Activated T-cell treated with anti-CD3 and anti-CD28 coated beads, Interleukin-2, amount 50 U/mL, for 72 hours (primary cell): ENCODE measurements at regions not wholly inside any gene's neighbourhood (a gene's known extent, or its start where the extent isn't known, plus 50 kb on each side); places are given as distances from the start of the nearest gene placed in this dataset.

Experiments used
- ATAC-seq, 2 donors: fragments of 150-1000 bp; cut with Tn5 transposase; replicated peaks in 1 of 2; 2 replicates each; pipeline ENCODE4 v1.10.0; 2021; ENCODE audit warnings: moderate library complexity in 2 of 2, mild to moderate bottlenecking in 1 of 2
- DNase-seq, 2 donors: peaks; one replicate each; pipeline ENCODE4 v3.0.0; 2021 to 2022; ENCODE audit warnings: mixed read lengths in 1 of 2
- H3K27ac Mint-ChIP-seq: one replicate; pipeline ENCODE4 v1.8.0; 2022; ENCODE audit warnings: mild to moderate bottlenecking, moderate library complexity, mixed read lengths
- H3K27me3 Mint-ChIP-seq: one replicate; pipeline ENCODE4 v1.8.0; 2022; ENCODE audit warnings: low read depth, mixed read lengths
- H3K36me3 Mint-ChIP-seq, 2 donors: one replicate each; pipeline ENCODE4 v1.8.0; 2022; ENCODE audit warnings: mixed read lengths in 2 of 2, mild to moderate bottlenecking in 1 of 2; ENCODE audit not compliant: insufficient read depth in 2 of 2
- H3K4me1 Mint-ChIP-seq: one replicate; pipeline ENCODE4 v1.8.0; 2022; ENCODE audit warnings: low read depth, mixed read lengths
- H3K4me3 Mint-ChIP-seq, 2 donors: one replicate each; pipeline ENCODE4 v1.8.0; 2022; ENCODE audit warnings: mild to moderate bottlenecking in 2 of 2, mixed read lengths in 2 of 2, moderate library complexity in 2 of 2
- H3K9me3 Mint-ChIP-seq, 2 donors: one replicate each; pipeline ENCODE4 v1.8.0; 2022; ENCODE audit warnings: mixed read lengths in 2 of 2

DNA sequence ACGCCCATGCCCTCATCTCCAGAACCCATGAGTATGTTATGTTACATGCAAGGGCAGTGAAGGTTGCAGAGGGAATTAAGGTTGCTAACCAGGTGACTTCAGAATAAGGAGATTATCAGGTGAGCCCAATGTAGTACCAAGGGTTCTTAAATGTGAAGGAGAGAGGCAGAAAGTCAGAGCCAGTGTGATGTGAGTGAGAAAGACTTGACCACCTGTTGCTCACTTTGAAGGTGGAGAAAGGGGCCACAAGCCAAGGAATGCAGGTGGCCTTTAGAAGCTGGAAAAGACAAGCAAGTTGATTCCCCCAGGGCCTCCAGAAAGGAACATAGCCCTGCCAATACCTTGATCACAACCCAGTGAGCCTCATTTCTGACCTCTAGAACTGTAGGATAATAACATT, 84.7 kb upstream of the CLDN14 start:
- DNase-seq = no peak
- Mint-ChIP-seq H3K4me1 (no peaks in the 10 kb centered on the region), H3K36me3 (no peaks in the 10 kb centered on the region), H3K4me3 (no peak overlapping the region), H3K27ac (no peak overlapping the region), H3K27me3 (peaks cover 22% of the 10 kb centered on the region), H3K9me3 (no peaks in the 10 kb centered on the region)
- no peak for ATAC-seq

DNA sequence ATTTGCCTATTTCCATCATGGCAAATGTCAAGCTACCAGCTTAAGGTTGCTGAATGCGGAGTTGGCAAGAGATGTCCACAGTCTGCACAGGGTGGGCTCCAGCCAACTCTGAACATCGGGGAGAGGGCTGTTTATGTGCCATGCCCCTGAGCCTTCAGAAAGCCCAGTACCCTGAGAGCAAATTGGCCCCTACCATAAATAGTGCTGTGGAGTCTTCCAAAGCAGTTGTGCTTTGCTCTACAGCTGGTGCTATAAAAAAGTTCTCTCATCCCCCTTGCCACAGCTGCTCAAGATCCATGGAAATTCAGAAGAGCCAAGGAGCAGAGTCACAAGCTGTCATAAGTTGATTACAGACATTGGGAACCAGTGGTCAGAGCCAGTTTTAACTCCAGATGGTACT, 85.6 kb upstream of the CLDN14 start:
- no peak for DNase-seq
- H3K4me1 Mint-ChIP-seq = no peaks in the 10 kb centered on the region

DNA sequence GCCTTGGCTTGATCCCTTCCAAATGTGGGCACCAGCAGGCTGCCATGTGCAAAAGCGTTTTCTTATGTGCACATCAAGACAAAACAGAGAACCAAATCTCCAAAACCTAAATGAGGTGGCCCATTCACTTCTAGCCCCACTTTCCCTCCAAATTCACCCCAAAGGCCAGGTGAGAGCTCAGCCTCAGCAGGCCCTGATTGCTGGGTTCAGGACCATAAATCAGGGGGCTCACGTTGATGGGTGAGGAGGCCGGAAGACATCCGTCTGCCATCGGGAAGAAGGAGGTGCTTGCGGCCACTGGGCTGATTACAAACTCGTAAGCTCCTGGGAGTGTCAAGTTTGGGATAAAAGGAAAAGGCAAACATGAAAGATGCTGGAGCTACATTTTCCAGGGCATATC, 86.7 kb upstream of the CLDN14 start:
- DNase-seq (no peak), ATAC-seq (no peak)
- Mint-ChIP-seq H3K4me3 (no peak overlapping the region), H3K4me1 (no peaks in the 10 kb centered on the region), H3K36me3 (no peaks in the 10 kb centered on the region), H3K9me3 (no peaks in the 10 kb centered on the region), H3K27me3 (peaks cover 25% of the 10 kb centered on the region), H3K27ac (no peak overlapping the region)

More for the DNA sequence above, 85.6 kb upstream of the CLDN14 start:
- no peak for ATAC-seq
- Mint-ChIP-seq H3K27ac (no peak overlapping the region), H3K27me3 (peaks cover 29% of the 10 kb centered on the region), H3K4me3 (no peak overlapping the region), H3K36me3 (no peaks in the 10 kb centered on the region), H3K9me3 (no peaks in the 10 kb centered on the region)

DNA sequence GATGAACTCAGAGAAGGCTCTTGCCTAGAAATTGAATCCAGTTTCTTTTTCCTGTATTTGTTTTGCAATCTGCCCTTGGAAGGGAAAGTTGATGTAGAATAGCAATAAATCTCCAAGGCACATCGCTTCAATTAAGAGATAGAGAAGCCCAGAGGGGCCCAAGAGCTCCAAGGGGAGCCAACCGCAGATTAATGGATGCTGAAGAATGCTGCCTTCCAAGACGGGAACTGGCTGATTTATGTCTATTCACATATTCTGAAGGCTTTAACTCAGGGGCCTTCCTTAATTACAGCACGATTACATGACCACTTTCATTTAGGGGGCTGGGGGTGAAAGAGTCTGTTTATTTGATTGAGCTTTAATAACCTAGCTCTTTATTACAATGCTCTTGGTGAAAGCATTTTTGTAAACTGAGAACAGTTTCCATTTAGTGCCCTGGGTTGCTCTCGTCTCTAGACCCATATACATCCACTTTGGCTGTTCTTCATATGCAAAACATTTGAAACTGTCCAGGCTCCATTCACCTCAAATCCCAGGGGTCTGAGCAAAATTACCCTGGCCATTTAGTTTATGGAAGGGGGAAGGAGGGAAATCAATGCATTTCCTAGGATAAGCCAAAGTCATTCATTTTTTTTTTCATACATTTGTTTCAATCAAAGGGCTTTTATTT, 87.4 kb upstream of the CLDN14 start:
- H3K9me3 Mint-ChIP-seq = no peaks in the 10 kb centered on the region
- DNase-seq (no peak), ATAC-seq (no peak)
- H3K27me3 Mint-ChIP-seq = peaks cover 21% of the 10 kb centered on the region
- H3K27ac Mint-ChIP-seq = no peak overlapping the region
- no peaks in the 10 kb centered on the region for H3K36me3 Mint-ChIP-seq
- H3K4me3 Mint-ChIP-seq = no peak overlapping the region
- no peaks in the 10 kb centered on the region for H3K4me1 Mint-ChIP-seq

DNA sequence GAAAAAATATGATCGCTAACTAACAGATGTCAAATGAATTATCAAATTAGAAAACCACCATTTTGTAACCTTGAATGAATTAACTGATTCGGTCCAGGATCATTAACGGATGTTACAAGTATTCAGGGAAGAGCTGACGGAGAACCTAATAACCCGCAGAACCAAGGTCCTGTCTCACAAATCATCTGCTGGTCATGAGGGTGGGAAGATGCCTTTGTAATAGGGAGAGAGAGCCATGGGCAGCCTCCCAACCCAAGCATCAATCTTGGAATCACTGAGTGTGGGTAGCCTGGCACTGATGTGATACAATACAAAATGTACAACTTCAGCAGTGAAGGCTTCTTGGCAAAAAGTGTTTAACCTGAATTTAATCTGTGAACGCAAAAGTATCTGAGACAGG, 89.6 kb upstream of the CLDN14 start:
- no peak overlapping the region for H3K27ac Mint-ChIP-seq
- no peak for ATAC-seq
- no peaks in the 10 kb centered on the region for H3K36me3 Mint-ChIP-seq
- H3K27me3 Mint-ChIP-seq = peaks cover 8% of the 10 kb centered on the region
- H3K9me3 Mint-ChIP-seq = no peaks in the 10 kb centered on the region
- H3K4me3 Mint-ChIP-seq = no peak overlapping the region
- no peaks in the 10 kb centered on the region for H3K4me1 Mint-ChIP-seq
- DNase-seq = no peak

DNA sequence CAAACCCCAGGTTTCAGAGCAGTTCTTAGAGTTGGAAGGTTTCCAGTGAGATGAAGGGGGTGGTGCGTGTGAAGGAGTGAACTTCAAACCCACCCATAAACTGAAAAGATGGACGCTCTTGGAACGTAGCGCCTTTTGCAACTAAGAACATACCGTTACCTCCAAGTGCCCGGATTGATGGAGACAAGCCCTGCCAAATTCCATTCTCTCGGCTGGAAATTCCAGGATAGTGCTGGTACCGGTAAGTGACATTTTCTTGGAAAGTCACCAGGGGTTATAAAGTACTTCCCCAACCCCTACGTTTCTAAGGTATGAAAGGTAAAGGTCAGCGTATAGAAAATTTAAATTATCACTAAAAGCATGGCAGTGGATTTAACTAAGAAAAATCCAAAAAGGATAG, 91.6 kb upstream of the CLDN14 start:
- H3K4me3 Mint-ChIP-seq = no peak overlapping the region
- H3K9me3 Mint-ChIP-seq = no peaks in the 10 kb centered on the region

DNA sequence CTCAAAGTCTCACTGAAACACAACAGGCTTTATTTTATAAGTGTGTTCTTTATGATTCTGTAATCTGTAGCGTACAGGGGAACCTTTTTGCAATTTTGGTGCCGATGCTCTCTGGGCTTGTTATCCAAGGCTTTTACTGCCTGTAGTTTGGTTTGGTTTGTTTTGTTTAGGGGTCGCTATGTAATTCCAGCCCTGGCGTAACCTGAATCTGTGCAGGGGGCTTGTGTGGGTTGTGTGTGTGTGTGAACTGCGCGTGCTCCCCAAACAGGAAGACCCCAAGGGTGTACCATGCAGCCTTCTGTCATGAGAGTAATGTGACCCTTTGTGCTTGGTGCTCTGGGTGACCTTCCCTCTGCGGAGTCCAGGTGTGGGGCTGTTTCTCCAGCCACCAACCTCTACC, 92.1 kb upstream of the CLDN14 start:
- no peaks in the 10 kb centered on the region for H3K9me3 Mint-ChIP-seq
- DNase-seq = no peak

More for the DNA sequence above, 91.6 kb upstream of the CLDN14 start:
- Mint-ChIP-seq H3K27me3 (peaks cover 8% of the 10 kb centered on the region), H3K36me3 (no peaks in the 10 kb centered on the region), H3K27ac (no peak overlapping the region), H3K4me1 (no peaks in the 10 kb centered on the region)
- ATAC-seq = no peak
- no peak for DNase-seq

DNA sequence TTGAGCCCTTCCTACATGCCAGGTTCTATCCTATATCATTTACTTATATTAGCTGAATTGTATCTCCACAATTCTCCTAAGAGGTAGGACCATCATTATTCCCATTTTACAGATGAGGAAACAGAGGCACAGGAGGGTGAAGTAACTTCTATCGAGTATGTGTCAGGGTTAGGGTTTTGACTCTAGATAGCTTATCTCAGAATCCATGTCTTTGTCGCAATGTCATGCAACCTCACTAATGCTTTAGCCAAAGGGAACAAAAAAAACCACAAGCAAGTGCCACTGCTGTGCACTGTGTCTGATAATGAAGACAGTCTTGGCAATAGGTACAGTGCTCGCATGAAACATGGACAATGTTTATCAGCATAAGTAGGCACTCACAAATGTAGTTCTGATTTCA, 95.4 kb upstream of the CLDN14 start:
- no peaks in the 10 kb centered on the region for H3K36me3 Mint-ChIP-seq
- ATAC-seq (no peak), DNase-seq (no peak)
- H3K27ac Mint-ChIP-seq = no peak overlapping the region
- H3K27me3 Mint-ChIP-seq = peaks cover under 1% of the 10 kb centered on the region
- H3K4me3 Mint-ChIP-seq = no peak overlapping the region
- peaks cover 9% of the 10 kb centered on the region for H3K4me1 Mint-ChIP-seq
- H3K9me3 Mint-ChIP-seq = no peaks in the 10 kb centered on the region

More for the DNA sequence above, 92.1 kb upstream of the CLDN14 start:
- H3K4me3 Mint-ChIP-seq = no peak overlapping the region
- H3K27ac Mint-ChIP-seq = no peak overlapping the region
- H3K36me3 Mint-ChIP-seq = no peaks in the 10 kb centered on the region
- no peak for ATAC-seq
- peaks cover 8% of the 10 kb centered on the region for H3K27me3 Mint-ChIP-seq
- peaks cover under 1% of the 10 kb centered on the region for H3K4me1 Mint-ChIP-seq

DNA sequence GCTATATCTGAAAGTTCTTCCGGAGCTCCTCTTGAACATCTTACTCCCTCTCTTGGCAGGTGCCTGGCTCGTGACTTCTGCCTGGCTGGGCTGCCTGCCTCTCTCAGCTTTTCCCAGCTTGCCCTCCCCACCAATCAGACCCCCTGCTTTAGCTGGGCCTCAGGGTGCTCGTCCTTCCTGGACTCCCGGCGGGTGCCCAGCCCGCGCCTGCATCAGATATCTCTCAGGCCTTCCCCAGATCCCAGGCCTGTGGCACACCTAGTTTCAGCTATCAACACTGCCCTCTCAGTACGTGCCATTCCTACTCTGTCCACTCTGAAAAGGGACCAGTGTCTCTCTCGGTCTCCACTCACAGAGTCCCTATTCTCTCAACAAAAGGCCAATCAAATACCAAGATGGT, 96.5 kb upstream of the CLDN14 start:
- Mint-ChIP-seq H3K4me1 (peaks cover 9% of the 10 kb centered on the region), H3K36me3 (no peaks in the 10 kb centered on the region), H3K27ac (no peak overlapping the region), H3K4me3 (no peak overlapping the region), H3K9me3 (no peaks in the 10 kb centered on the region), H3K27me3 (peaks cover 6% of the 10 kb centered on the region)
- DNase-seq (no peak), ATAC-seq (no peak)

DNA sequence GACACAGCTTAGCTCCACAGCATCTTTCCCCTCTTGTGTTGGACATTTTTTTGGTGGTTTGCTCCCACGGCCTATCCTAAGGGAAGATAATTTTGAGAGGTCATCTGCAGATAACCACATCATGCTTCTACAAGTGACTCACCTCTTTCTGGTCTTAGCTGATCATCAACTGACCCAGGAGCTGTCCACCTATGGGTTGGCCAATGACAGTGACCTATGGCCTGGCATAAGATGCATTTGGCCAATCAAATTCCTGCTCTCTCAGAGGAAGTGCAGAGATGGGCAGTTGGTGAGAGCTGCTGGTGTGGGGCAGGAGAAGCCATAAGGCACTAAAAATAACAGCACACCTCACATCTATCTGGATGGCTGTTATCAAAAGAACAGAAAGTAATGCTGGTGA, 100.0 kb upstream of the CLDN14 start:
- ATAC-seq (no peak), DNase-seq (no peak)
- Mint-ChIP-seq H3K4me1 (peaks cover 16% of the 10 kb centered on the region), H3K36me3 (no peaks in the 10 kb centered on the region), H3K27me3 (peaks cover 13% of the 10 kb centered on the region), H3K27ac (no peak overlapping the region), H3K9me3 (no peaks in the 10 kb centered on the region), H3K4me3 (no peak overlapping the region)

DNA sequence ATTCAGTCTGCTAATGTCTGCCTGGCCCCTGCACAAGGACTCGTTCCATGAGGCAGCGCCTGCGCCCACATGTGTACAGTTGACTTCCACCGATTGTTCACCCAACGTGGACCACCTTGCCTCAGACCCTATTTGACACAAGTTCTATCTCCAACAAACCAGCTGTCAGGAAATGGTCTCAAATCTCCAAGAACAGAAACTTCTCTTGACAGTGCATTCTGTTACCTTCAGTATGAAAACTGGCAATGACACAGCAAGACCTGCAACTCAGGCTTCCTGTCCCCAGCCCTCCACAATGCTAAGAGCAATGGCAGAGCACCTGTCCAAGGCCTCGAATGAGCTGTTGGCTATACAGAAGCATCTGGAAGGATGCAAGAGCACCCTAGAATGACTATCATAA, 102.3 kb upstream of the CLDN14 start:
- ATAC-seq (no peak), DNase-seq (no peak)
- H3K27ac Mint-ChIP-seq = no peak overlapping the region
- H3K36me3 Mint-ChIP-seq = no peaks in the 10 kb centered on the region
- H3K9me3 Mint-ChIP-seq = no peaks in the 10 kb centered on the region
- peaks cover 13% of the 10 kb centered on the region for H3K27me3 Mint-ChIP-seq
- no peak overlapping the region for H3K4me3 Mint-ChIP-seq
- peaks cover 13% of the 10 kb centered on the region for H3K4me1 Mint-ChIP-seq

DNA sequence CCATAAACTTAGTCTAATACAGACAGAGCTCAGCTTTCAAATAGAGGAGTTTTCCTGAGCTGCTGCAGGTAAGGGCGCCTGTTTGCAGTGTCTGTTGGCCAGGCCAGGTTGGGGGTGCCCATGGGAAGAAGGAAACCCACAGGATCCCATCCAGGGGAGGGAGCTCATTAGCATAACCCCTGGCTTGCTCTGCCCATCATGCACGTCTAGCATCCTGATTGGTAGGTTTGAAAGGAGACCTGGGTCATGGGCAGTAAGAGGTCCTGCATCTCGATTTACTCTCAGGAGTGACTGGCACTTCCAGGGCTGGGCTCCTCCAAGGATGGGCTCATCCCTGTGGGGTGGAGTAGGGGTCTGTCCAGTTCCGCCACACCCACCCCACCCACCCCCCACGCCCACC, 103.7 kb upstream of the CLDN14 start:
- H3K36me3 Mint-ChIP-seq = no peaks in the 10 kb centered on the region
- H3K27ac Mint-ChIP-seq = no peak overlapping the region
- H3K4me1 Mint-ChIP-seq = peaks cover 7% of the 10 kb centered on the region
- no peaks in the 10 kb centered on the region for H3K9me3 Mint-ChIP-seq
- peaks cover 13% of the 10 kb centered on the region for H3K27me3 Mint-ChIP-seq
- H3K4me3 Mint-ChIP-seq = no peak overlapping the region
- ATAC-seq (no peak), DNase-seq (no peak)

DNA sequence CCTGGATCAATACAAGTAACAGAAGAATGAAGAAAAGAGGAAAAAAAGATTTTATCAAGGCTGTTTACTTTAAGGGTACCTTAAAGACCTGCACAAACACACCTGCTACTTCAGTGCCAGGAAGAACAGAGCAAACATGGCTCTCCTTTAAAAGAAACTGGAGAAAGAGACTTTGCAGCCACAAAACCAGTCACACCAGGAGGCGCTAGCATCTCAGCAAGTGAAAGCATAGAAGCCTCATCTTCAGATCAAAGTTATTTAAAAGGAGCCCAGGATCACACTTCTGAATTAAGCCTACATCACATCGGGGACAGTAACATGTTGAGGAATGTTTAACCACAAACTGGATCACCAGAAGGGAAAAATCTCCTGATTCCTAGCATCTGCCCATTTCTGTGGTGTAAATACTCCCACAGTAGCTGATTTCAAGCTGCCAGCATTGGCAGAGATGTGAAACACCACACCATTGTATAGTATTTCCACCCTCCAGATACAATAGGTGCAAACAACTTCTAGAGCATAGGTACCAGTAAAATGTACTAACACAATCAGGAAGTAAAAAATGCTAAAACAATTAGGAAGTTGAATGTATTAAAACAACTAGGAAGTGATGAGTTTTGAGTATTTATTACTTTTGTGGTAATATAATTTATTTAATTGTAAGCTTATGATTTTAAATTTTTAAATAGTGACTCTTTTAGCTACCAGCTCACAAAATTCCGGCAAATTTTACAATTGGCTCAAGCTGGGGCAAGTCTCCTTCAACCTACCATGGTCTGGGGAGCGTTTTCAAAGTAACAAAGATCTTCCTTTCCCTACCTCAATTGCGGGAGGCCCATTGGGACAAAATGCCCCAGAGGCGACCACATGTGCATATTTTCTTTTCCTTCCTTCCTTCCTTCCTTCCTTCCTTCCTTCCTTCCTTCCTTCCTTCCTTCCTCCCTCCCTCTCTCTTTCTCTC, 105.3 kb upstream of the CLDN14 start:
- Mint-ChIP-seq H3K36me3 (no peaks in the 10 kb centered on the region), H3K27ac (no peak overlapping the region), H3K9me3 (no peaks in the 10 kb centered on the region), H3K4me1 (peaks cover 7% of the 10 kb centered on the region), H3K4me3 (no peak overlapping the region), H3K27me3 (peaks cover 13% of the 10 kb centered on the region)
- no peak for ATAC-seq
- peak; percentile 3 to 15 for DNase-seq
